Panc1 (cell line): ENCODE measurements at regions not wholly inside any gene's neighbourhood (a gene's known extent, or its start where the extent isn't known, plus 50 kb on each side); places are given as distances from the start of the nearest gene placed in this dataset.

Source experiments
- CTCF ChIP-seq: fragments of 450-650 bp; IDR thresholded peaks from 2 replicates; pipeline ENCODE4 v1.5.1; 2017; ENCODE audit warnings: mild to moderate bottlenecking
- REST ChIP-seq, 2 experiments: IDR thresholded peaks; 2 replicates each; pipeline ENCODE4 v1.6.1; 2011 to 2012; ENCODE audit warnings: low read depth in 2 of 2, control low read depth in 1 of 2, low read length in 1 of 2, mild to moderate bottlenecking in 1 of 2, moderate library complexity in 1 of 2; ENCODE audit not compliant: insufficient read depth in 1 of 2

- TF ChIP-seq CTCF (no peak), REST (IDR thresholded peaks at IDR 0.05; ENCODE audit: insufficient read depth in 1 of 2, low read depth in 2 of 2, low read length in 1 of 2) (no peak)
Measured at GRCh38 chr4:181846934-181847333, 396.3 kb upstream of the TENM3 start.
